ENCODE measurements at regions not wholly inside any gene's neighbourhood (a gene's known extent, or its start where the extent isn't known, plus 50 kb on each side); places are given as distances from the start of the nearest gene placed in this dataset.

GRCh38 chr11:70712471-70712870 is 314.1 kb downstream of the CTTN start:
- no peak for TF ChIP-seq CTCF (IDR thresholded peaks at IDR 0.05)
- WGBS (ENCODE audit: insufficient coverage), result 71% methylated on average over 10 of the region's 10 CpGs
- no peaks in the 10 kb centered on the region for H3K4me1 ChIP-seq (ENCODE audit: control insufficient read depth, insufficient read depth, low read length)
- no peaks in the 10 kb centered on the region for H3K36me3 ChIP-seq (ENCODE audit: control insufficient read depth, insufficient read depth, low read length)
- no peak for DNase-seq
- ATAC-seq, result no peak
- Mint-ChIP-seq H3K4me3 (no peak overlapping the region), H3K27me3 (ENCODE audit: low read depth in 2 of 2) (peaks cover 5 to 6% of the 10 kb centered on the region in 2 donors), H3K9me3 (no peaks in the 10 kb centered on the region), H3K36me3 (no peaks in the 10 kb centered on the region), H3K4me1 (no peaks in the 10 kb centered on the region), H3K27ac (no peak overlapping the region)
- intact Hi-C loops (cut with micrococcal nuclease), result no loop called here
- H3K27me3 ChIP-seq (ENCODE audit: control insufficient read depth, insufficient read depth, low read length), result no peaks in the 10 kb centered on the region
- H3K9me3 ChIP-seq (ENCODE audit: control insufficient read depth, insufficient read depth, low read length), result no peaks in the 10 kb centered on the region
- no peak overlapping the region for H3K4me3 ChIP-seq (ENCODE audit: low read length)
- H3K27ac ChIP-seq (ENCODE audit: low read length), result no peak overlapping the region

- Histone ChIP-seq H3K36me3 (ENCODE audit: control insufficient read depth, insufficient read depth, low read length) (no peaks in the 10 kb centered on the region), H3K27ac (ENCODE audit: low read length) (no peak overlapping the region), H3K4me3 (ENCODE audit: low read length) (no peak overlapping the region), H3K4me1 (ENCODE audit: control insufficient read depth, insufficient read depth, low read length) (no peaks in the 10 kb centered on the region), H3K27me3 (ENCODE audit: control insufficient read depth, insufficient read depth, low read length) (no peaks in the 10 kb centered on the region), H3K9me3 (ENCODE audit: control insufficient read depth, insufficient read depth, low read length) (no peaks in the 10 kb centered on the region)
- H3K4me1 Mint-ChIP-seq, result no peaks in the 10 kb centered on the region
- no peaks in the 10 kb centered on the region for H3K36me3 Mint-ChIP-seq
- no peak for DNase-seq
- intact Hi-C loops (cut with micrococcal nuclease), result no loop called here
- no peaks in the 10 kb centered on the region for H3K9me3 Mint-ChIP-seq
- no peak for ATAC-seq
- peaks cover 5 to 6% of the 10 kb centered on the region in 2 donors for H3K27me3 Mint-ChIP-seq (ENCODE audit: low read depth in 2 of 2)
- no peak overlapping the region for H3K4me3 Mint-ChIP-seq
- no peak overlapping the region for H3K27ac Mint-ChIP-seq
- 85% methylated on average over 24 of the region's 24 CpGs for WGBS (ENCODE audit: insufficient coverage)
- no peak for TF ChIP-seq CTCF (IDR thresholded peaks at IDR 0.05)
These were observed 314.9 kb downstream of the CTTN start for GRCh38 chr11:70713086-70713835.

GRCh38 chr11:70713988-70714665 is 315.8 kb downstream of the CTTN start:
- no peak overlapping the region for H3K4me3 Mint-ChIP-seq
- no peaks in the 10 kb centered on the region for H3K27me3 ChIP-seq (ENCODE audit: control insufficient read depth, insufficient read depth, low read length)
- 63% methylated on average over 10 of the region's 10 CpGs for WGBS (ENCODE audit: insufficient coverage)

More at GRCh38 chr11:70713988-70714665, 315.8 kb downstream of the CTTN start:
- Mint-ChIP-seq H3K27ac (no peak overlapping the region), H3K4me1 (no peaks in the 10 kb centered on the region), H3K9me3 (no peaks in the 10 kb centered on the region), H3K27me3 (ENCODE audit: low read depth in 2 of 2) (peaks cover 5 to 6% of the 10 kb centered on the region in 2 donors), H3K36me3 (no peaks in the 10 kb centered on the region)
- Histone ChIP-seq H3K9me3 (ENCODE audit: control insufficient read depth, insufficient read depth, low read length) (no peaks in the 10 kb centered on the region), H3K4me1 (ENCODE audit: control insufficient read depth, insufficient read depth, low read length) (no peaks in the 10 kb centered on the region), H3K36me3 (ENCODE audit: control insufficient read depth, insufficient read depth, low read length) (no peaks in the 10 kb centered on the region), H3K4me3 (ENCODE audit: low read length) (no peak overlapping the region), H3K27ac (ENCODE audit: low read length) (no peak overlapping the region)
- ATAC-seq, result no peak
- no peak for DNase-seq
- no peak for TF ChIP-seq CTCF (IDR thresholded peaks at IDR 0.05)
- intact Hi-C loops (cut with micrococcal nuclease), result no loop called here
